GM23338 (cell line): ENCODE measurements at regions not wholly inside any gene's neighbourhood (a gene's known extent, or its start where the extent isn't known, plus 50 kb on each side); places are given as distances from the start of the nearest gene placed in this dataset.

Source experiments
- ATAC-seq: fragments of 200-7000 bp; cut with Tn5 transposase; 3 replicates; pipeline ENCODE4 v1.9.1; 2020
- DNase-seq: peaks from one replicate; pipeline ENCODE4 v3.0.0-alpha.2; 2015; ENCODE audit warnings: low spot score
- H2AFZ ChIP-seq: fragments of 200-600 bp; sonication (generic); 2 replicates; pipeline ENCODE4 v1.8.0; 2016; ENCODE audit warnings: antibody characterized with exemption, mild to moderate bottlenecking, moderate library complexity
- H3F3A ChIP-seq: fragments of 200-600 bp; sonication (generic); replicated peaks from 2 replicates; pipeline ENCODE4 v1.8.0; 2017; ENCODE audit warnings: antibody characterized with exemption, mixed run types, low read depth
- H3K27ac ChIP-seq: fragments of 200-600 bp; sonication (generic); 2 replicates; pipeline ENCODE4 v1.6.1; 2016; ENCODE audit warnings: low read depth
- H3K27me3 ChIP-seq: fragments of 200-600 bp; sonication (generic); 2 replicates; pipeline ENCODE4 v1.8.0; 2016; ENCODE audit warnings: mild to moderate bottlenecking, mixed run types, moderate library complexity; ENCODE audit not compliant: insufficient read depth
- H3K36me3 ChIP-seq: fragments of 200-600 bp; sonication (generic); 2 replicates; pipeline ENCODE4 v1.8.0; 2016; ENCODE audit warnings: mild to moderate bottlenecking; ENCODE audit not compliant: insufficient read depth
- H3K4me1 ChIP-seq: fragments of 200-600 bp; sonication (generic); 2 replicates; pipeline ENCODE4 v1.8.0; 2016; ENCODE audit warnings: mild to moderate bottlenecking, moderate library complexity; ENCODE audit not compliant: insufficient read depth
- H3K4me2 ChIP-seq: fragments of 200-600 bp; sonication (generic); 2 replicates; pipeline ENCODE4 v1.7.1; 2017; ENCODE audit warnings: mixed run types
- H3K4me3 ChIP-seq: fragments of 200-600 bp; sonication (generic); 2 replicates; pipeline ENCODE4 v1.6.1; 2016; ENCODE audit warnings: mixed run types
- H3K79me2 ChIP-seq: fragments of 200-600 bp; sonication (generic); replicated peaks from 2 replicates; pipeline ENCODE4 v1.8.0; 2017; ENCODE audit warnings: mild to moderate bottlenecking; ENCODE audit not compliant: insufficient read depth
- H3K9me2 ChIP-seq: fragments of 200-600 bp; sonication (generic); 2 replicates; pipeline ENCODE4 v1.8.0; 2017; ENCODE audit not compliant: insufficient read depth
- H4K20me1 ChIP-seq: fragments of 200-600 bp; sonication (generic); replicated peaks from 2 replicates; pipeline ENCODE4 v1.8.0; 2017; ENCODE audit warnings: mild to moderate bottlenecking; ENCODE audit not compliant: insufficient read depth
- H3K27ac Mint-ChIP-seq: 2 replicates; pipeline ENCODE4 v1.8.0; 2020; ENCODE audit warnings: inconsistent platforms, mild to moderate bottlenecking, moderate library complexity, mixed read lengths
- H3K27me3 Mint-ChIP-seq: 3 replicates; pipeline ENCODE4 v1.8.0; 2022; ENCODE audit warnings: low read depth, mild to moderate bottlenecking, moderate library complexity, mixed read lengths, inconsistent platforms; ENCODE audit not compliant: insufficient read depth, poor library complexity
- H3K36me3 Mint-ChIP-seq: 3 replicates; pipeline ENCODE4 v1.8.0; 2021; ENCODE audit warnings: low read depth, mild to moderate bottlenecking, inconsistent platforms, moderate library complexity, mixed read lengths
- H3K4me1 Mint-ChIP-seq: 3 replicates; pipeline ENCODE4 v1.8.0; 2020; ENCODE audit warnings: mild to moderate bottlenecking, inconsistent platforms, mixed read lengths
- H3K4me3 Mint-ChIP-seq: 3 replicates; pipeline ENCODE4 v1.8.0; 2021; ENCODE audit warnings: moderate library complexity, mild to moderate bottlenecking, inconsistent platforms, mixed read lengths
- H3K9me3 Mint-ChIP-seq: 3 replicates; pipeline ENCODE4 v1.8.0; 2020; ENCODE audit warnings: moderate library complexity, mild to moderate bottlenecking, inconsistent platforms, mixed read lengths
- CREB1 ChIP-seq: fragments of 250-450 bp; sonication (Bioruptor Pico); IDR thresholded peaks from 2 replicates; pipeline ENCODE4 v1.5.0; 2020; ENCODE audit warnings: low read depth, mild to moderate bottlenecking, moderate library complexity
- CTCF ChIP-seq, 2 experiments: fragments of 200-600 bp in 1 of 2; sonication (generic) in 1 of 2; conservative IDR thresholded peaks; 2 replicates each; pipeline versions ENCODE4 v1.5.1 to v1.6.1; 2016 to 2017; ENCODE audit warnings: antibody characterized with exemption in 2 of 2, low read depth in 2 of 2, mild to moderate bottlenecking in 2 of 2, moderate library complexity in 1 of 2
- ETS1 ChIP-seq: IDR thresholded peaks from 2 replicates; pipeline ENCODE4 v1.6.1; 2016; ENCODE audit warnings: antibody characterized with exemption
- EZH2 ChIP-seq: fragments of 200-600 bp; sonication (generic); IDR thresholded peaks from one replicate; pipeline ENCODE4 v1.8.0; 2017; ENCODE audit warnings: antibody characterized with exemption, mild to moderate bottlenecking, low read depth; ENCODE audit not compliant: unreplicated experiment
- JUNB ChIP-seq: IDR thresholded peaks from one replicate; pipeline ENCODE4 v1.6.1; 2016; ENCODE audit warnings: antibody characterized with exemption; ENCODE audit not compliant: unreplicated experiment
- NANOG ChIP-seq: IDR thresholded peaks from 2 replicates; pipeline ENCODE4 v1.6.1; 2016; ENCODE audit warnings: antibody characterized with exemption, borderline replicate concordance
- POLR2AphosphoS5 ChIP-seq: IDR thresholded peaks from 2 replicates; pipeline ENCODE4 v1.6.1; 2016; ENCODE audit warnings: antibody characterized with exemption, low read depth
- STAT1 ChIP-seq: IDR thresholded peaks from one replicate; pipeline ENCODE4 v1.6.1; 2016; ENCODE audit warnings: antibody characterized with exemption; ENCODE audit not compliant: unreplicated experiment
- ZNF114 ChIP-seq: fragments of 250-450 bp; sonication (Bioruptor Pico); IDR thresholded peaks from 2 replicates; pipeline ENCODE4 v1.5.0; 2020; ENCODE audit warnings: mild to moderate bottlenecking, moderate library complexity
- ZNF331 ChIP-seq: fragments of 250-450 bp; sonication (Bioruptor Pico); IDR thresholded peaks from 2 replicates; pipeline ENCODE4 v1.5.0; 2020; ENCODE audit warnings: low read depth, mild to moderate bottlenecking, moderate library complexity
- TF ChIP-seq, protein P1 (sequence below): fragments of 250-450 bp; sonication (Bioruptor Pico); IDR thresholded peaks from 2 replicates; pipeline ENCODE4 v1.5.0; 2020; ENCODE audit warnings: mild to moderate bottlenecking, moderate library complexity
- TF ChIP-seq, protein P2 (sequence below): IDR thresholded peaks from one replicate; pipeline ENCODE4 v1.6.1; 2018; ENCODE audit warnings: antibody characterized with exemption; ENCODE audit not compliant: unreplicated experiment

GRCh38 chr11:91698845-91699244 lies 525.8 kb upstream of the FAT3 start:
- H4K20me1 ChIP-seq = no peaks in the 10 kb centered on the region
- no peak overlapping the region for H3K4me3 ChIP-seq
- no peak overlapping the region for H3K4me3 Mint-ChIP-seq
- no peaks in the 10 kb centered on the region for H3K9me2 ChIP-seq
- H3K36me3 ChIP-seq = no peaks in the 10 kb centered on the region
- TF ChIP-seq, protein P1, sequence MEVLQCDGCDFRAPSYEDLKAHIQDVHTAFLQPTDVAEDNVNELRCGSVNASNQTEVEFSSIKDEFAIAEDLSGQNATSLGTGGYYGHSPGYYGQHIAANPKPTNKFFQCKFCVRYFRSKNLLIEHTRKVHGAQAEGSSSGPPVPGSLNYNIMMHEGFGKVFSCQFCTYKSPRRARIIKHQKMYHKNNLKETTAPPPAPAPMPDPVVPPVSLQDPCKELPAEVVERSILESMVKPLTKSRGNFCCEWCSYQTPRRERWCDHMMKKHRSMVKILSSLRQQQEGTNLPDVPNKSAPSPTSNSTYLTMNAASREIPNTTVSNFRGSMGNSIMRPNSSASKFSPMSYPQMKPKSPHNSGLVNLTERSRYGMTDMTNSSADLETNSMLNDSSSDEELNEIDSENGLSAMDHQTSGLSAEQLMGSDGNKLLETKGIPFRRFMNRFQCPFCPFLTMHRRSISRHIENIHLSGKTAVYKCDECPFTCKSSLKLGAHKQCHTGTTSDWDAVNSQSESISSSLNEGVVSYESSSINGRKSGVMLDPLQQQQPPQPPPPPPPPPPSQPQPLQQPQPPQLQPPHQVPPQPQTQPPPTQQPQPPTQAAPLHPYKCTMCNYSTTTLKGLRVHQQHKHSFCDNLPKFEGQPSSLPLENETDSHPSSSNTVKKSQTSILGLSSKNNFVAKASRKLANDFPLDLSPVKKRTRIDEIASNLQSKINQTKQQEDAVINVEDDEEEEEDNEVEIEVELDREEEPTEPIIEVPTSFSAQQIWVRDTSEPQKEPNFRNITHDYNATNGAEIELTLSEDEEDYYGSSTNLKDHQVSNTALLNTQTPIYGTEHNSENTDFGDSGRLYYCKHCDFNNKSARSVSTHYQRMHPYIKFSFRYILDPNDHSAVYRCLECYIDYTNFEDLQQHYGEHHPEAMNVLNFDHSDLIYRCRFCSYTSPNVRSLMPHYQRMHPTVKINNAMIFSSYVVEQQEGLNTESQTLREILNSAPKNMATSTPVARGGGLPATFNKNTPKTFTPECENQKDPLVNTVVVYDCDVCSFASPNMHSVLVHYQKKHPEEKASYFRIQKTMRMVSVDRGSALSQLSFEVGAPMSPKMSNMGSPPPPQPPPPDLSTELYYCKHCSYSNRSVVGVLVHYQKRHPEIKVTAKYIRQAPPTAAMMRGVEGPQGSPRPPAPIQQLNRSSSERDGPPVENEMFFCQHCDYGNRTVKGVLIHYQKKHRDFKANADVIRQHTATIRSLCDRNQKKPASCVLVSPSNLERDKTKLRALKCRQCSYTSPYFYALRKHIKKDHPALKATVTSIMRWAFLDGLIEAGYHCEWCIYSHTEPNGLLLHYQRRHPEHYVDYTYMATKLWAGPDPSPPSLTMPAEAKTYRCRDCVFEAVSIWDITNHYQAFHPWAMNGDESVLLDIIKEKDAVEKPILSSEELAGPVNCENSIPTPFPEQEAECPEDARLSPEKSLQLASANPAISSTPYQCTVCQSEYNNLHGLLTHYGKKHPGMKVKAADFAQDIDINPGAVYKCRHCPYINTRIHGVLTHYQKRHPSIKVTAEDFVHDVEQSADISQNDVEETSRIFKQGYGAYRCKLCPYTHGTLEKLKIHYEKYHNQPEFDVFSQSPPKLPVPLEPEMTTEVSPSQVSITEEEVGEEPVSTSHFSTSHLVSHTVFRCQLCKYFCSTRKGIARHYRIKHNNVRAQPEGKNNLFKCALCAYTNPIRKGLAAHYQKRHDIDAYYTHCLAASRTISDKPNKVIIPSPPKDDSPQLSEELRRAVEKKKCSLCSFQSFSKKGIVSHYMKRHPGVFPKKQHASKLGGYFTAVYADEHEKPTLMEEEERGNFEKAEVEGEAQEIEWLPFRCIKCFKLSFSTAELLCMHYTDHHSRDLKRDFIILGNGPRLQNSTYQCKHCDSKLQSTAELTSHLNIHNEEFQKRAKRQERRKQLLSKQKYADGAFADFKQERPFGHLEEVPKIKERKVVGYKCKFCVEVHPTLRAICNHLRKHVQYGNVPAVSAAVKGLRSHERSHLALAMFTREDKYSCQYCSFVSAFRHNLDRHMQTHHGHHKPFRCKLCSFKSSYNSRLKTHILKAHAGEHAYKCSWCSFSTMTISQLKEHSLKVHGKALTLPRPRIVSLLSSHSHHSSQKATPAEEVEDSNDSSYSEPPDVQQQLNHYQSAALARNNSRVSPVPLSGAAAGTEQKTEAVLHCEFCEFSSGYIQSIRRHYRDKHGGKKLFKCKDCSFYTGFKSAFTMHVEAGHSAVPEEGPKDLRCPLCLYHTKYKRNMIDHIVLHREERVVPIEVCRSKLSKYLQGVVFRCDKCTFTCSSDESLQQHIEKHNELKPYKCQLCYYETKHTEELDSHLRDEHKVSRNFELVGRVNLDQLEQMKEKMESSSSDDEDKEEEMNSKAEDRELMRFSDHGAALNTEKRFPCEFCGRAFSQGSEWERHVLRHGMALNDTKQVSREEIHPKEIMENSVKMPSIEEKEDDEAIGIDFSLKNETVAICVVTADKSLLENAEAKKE (CRISPR knock-in tag) = no peak
- TF ChIP-seq POLR2AphosphoS5 = no peak
- no peak for TF ChIP-seq EZH2
- no peak for TF ChIP-seq ETS1
- TF ChIP-seq, protein P2, sequence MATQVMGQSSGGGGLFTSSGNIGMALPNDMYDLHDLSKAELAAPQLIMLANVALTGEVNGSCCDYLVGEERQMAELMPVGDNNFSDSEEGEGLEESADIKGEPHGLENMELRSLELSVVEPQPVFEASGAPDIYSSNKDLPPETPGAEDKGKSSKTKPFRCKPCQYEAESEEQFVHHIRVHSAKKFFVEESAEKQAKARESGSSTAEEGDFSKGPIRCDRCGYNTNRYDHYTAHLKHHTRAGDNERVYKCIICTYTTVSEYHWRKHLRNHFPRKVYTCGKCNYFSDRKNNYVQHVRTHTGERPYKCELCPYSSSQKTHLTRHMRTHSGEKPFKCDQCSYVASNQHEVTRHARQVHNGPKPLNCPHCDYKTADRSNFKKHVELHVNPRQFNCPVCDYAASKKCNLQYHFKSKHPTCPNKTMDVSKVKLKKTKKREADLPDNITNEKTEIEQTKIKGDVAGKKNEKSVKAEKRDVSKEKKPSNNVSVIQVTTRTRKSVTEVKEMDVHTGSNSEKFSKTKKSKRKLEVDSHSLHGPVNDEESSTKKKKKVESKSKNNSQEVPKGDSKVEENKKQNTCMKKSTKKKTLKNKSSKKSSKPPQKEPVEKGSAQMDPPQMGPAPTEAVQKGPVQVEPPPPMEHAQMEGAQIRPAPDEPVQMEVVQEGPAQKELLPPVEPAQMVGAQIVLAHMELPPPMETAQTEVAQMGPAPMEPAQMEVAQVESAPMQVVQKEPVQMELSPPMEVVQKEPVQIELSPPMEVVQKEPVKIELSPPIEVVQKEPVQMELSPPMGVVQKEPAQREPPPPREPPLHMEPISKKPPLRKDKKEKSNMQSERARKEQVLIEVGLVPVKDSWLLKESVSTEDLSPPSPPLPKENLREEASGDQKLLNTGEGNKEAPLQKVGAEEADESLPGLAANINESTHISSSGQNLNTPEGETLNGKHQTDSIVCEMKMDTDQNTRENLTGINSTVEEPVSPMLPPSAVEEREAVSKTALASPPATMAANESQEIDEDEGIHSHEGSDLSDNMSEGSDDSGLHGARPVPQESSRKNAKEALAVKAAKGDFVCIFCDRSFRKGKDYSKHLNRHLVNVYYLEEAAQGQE = no peak
- no peak for TF ChIP-seq STAT1
- TF ChIP-seq NANOG = no peak
- no peak for TF ChIP-seq CTCF (conservative IDR thresholded peaks at IDR 0.05; ENCODE audit: low read depth in 2 of 2)
- TF ChIP-seq CREB1 (CRISPR knock-in tag) = no peak
- no peak for TF ChIP-seq ZNF331
- TF ChIP-seq JUNB = no peak
- no peak for TF ChIP-seq ZNF114 (CRISPR knock-in tag)
- H3K27ac Mint-ChIP-seq = no peak overlapping the region
- H2AFZ ChIP-seq = no peak overlapping the region
- H3K36me3 Mint-ChIP-seq = no peaks in the 10 kb centered on the region
- no peaks in the 10 kb centered on the region for H3K27me3 Mint-ChIP-seq
- no peaks in the 10 kb centered on the region; the same call in 2 of the 3 replicates for H3K4me1 Mint-ChIP-seq
- no peaks in the 10 kb centered on the region for H3K9me3 Mint-ChIP-seq
- ATAC-seq (no peak), DNase-seq (no peak)
- H3K4me2 ChIP-seq = no peak overlapping the region
- H3K4me1 ChIP-seq = no peaks in the 10 kb centered on the region
- H3F3A ChIP-seq = no peaks in the 10 kb centered on the region
- no peaks in the 10 kb centered on the region for H3K79me2 ChIP-seq
- no peaks in the 10 kb centered on the region for H3K27me3 ChIP-seq
- no peak overlapping the region for H3K27ac ChIP-seq
